GM19240 (cell line): ENCODE measurements at regions not wholly inside any gene's neighbourhood (a gene's known extent, or its start where the extent isn't known, plus 50 kb on each side); places are given as distances from the start of the nearest gene placed in this dataset.

Source experiments
- DNase-seq: peaks from one replicate; pipeline ENCODE4 v3.0.0; 2011; ENCODE audit warnings: low spot score; ENCODE audit not compliant: insufficient read length

- no peak for DNase-seq
Measured at GRCh38 chrX:150163956-150164726, 199.0 kb upstream of the MAMLD1 start.

DNA sequence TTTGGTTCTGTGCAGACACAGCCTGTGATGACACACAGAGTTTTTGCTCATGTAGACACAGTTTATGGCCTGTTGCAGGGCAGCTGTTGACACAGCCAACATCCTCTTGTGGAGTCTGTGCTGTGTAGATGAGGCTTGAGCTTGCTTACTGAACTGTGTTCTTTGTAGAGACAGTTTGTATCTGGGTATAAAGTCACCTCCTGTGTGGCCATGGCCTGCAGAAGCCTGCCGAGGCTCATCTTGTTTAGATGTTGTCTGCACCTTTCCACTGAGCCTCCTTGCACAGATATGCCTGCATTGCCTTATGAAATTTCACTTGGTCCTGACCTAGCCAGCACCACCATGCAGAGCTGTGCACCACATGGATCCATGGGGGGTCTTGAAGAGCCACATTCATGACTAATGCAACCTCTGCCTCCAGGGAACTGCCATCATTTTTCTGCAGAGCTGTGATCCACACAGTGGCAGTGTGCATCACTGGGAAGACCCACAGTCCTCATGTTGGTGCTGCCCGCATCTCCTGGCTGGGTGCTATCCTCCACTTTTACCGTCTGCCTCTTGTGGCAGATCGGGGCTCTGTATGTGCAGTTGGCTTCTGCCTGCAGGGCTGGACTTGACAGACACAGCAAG lies 198.0 kb upstream of the MAMLD1 start:
- no peak for DNase-seq

DNA sequence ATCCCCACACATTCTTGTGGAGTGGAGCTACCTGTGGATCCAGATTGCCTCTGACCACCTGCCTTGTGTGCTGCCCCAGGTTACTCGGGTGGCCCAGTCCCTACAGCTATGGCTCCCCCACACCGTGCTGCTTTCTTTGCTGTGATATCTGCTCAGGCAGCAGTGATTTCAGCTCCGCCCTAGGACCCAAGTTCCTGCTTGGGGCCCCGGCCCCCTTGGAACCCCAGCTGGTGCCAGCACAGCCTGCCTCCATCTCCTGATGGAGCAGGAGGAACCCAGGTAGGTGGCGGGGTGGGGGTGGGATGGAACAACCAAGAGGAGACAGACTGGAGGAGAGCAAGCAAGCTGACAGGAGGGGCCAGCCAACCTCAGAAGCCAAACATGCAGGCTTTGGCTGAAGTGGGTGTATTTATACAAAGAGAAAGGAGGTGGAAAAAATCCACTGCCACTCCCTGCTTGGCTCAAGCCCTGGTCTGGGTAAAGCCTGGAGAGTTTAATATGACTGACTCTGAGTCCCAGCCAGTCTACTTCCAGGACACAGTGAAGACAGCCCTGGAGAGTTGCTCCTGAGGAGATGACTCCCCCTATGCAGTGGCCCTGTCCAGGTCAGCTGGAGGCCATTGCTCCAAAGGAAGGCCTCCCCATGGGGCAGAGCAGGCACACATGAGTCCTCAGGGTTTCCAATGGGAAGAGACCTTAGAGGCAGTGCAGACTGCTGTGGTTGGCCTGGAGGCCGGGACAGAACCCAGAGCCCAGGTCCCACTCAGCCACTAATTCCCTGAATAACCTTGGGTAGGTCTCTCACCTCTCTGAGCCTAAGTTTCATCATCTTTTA lies 197.1 kb upstream of the MAMLD1 start:
- DNase-seq: no peak

DNA sequence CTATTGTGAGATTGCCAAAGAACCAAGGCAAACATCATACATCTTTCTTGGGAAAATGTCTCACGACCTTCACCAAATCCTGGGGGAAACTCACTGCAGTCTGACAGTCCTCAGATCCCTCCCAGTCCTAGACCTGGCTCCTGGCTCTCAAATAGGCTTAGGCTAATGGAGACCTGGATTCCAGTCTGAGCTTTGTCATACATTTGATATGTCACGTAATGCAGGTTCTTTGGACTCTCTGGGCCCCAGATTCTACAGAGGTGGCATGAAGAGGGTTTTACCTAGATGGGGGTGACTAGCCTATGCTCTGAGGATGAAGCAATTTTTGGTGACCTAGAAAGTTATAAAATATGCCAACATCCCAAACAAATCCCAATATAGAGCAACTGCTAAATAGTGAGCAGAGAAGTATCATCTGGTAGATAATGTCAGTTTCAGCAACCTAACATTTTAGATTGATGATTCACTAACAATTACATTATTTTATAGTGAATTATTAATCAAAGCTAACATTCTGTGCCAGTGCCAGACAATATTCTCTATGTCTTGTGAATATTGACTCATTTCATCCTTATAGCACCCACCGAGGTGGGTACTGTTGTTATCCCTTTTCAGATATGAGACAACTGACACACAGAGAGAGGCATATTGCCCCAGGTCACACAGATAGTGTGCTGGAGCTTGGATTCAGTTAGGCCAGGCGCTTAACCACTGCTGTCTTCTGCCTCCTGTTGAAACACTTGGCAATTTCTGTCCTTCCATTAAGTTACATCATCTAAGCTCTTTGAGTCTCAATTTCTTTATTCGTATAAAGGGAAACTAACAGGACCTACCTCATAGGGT lies 195.4 kb upstream of the MAMLD1 start:
- no peak for DNase-seq

GRCh38 chrX:150182161-150182560 lies 181.0 kb upstream of the MAMLD1 start:
- DNase-seq: no peak

GRCh38 chrX:150184491-150184890 lies 178.6 kb upstream of the MAMLD1 start:
- DNase-seq: no peak

GRCh38 chrX:150185766-150186165 lies 177.4 kb upstream of the MAMLD1 start:
- no peak for DNase-seq

GRCh38 chrX:150192816-150193215 lies 170.3 kb upstream of the MAMLD1 start:
- no peak for DNase-seq

- no peak for DNase-seq
Measured at GRCh38 chrX:150196285-150196684, 166.8 kb upstream of the MAMLD1 start.

GRCh38 chrX:150197388-150197787 lies 165.7 kb upstream of the MAMLD1 start:
- DNase-seq: no peak

DNA sequence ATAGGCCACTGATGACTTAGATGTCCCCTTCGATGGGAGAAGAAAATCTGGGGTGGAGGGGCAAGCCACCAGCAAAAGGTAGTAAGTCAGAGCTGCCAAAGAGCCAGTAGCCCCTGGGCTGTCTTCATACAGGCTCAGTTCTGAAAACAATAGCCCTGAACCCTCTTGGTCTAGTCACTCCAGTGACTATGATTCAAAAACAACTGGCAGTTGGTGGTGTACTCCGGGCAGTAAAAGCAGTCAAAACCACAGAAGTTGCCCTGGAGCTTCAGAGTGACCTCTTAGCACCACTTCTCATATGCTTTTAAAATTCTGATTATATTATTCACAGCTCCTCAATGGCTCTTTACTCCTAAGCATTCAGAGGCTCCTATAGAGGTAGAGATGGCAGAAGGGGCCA lies 164.3 kb upstream of the MAMLD1 start:
- DNase-seq: no peak

DNA sequence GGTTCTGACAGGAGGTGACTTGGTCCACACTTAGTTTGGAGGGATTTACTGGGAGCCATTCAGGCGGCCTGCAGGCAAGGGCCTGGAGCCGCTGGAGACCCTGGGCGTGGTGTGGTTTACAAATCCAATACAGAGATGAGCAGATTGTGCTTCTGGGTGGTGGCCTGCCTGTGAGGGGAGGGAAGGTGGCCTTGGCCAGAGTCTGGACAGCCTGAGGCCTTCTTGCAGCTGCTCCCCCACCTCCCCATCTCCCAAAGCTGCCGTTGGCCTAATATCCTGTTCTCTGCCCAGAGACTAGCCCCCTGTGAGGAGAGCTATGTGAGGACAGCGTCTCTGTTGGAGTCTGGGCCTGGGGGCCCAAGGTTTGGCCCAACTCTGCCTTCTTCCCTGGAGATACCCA lies 163.9 kb upstream of the MAMLD1 start:
- DNase-seq: no peak

DNA sequence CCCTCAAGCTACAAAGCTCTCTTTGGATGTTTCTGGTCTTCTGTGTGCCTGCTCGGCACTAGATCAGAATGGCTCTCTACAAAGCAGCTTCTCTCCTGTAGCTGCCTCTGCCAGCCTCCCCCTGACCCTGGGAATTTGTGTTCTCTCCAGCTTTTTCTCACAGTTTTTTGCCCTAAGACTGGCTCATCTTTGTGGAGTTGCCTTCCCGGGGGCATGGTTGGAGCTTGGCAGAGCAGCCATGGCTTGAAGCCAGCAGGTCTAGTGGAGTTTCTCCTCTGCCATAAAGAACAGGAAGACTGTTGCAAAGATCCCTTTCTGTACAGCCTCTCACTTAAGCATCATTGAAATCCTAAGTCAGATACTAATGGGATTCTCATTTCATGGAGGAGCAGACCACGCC lies 163.3 kb upstream of the MAMLD1 start:
- no peak for DNase-seq

- DNase-seq: no peak
Measured at GRCh38 chrX:150200361-150200760, 162.8 kb upstream of the MAMLD1 start.

DNA sequence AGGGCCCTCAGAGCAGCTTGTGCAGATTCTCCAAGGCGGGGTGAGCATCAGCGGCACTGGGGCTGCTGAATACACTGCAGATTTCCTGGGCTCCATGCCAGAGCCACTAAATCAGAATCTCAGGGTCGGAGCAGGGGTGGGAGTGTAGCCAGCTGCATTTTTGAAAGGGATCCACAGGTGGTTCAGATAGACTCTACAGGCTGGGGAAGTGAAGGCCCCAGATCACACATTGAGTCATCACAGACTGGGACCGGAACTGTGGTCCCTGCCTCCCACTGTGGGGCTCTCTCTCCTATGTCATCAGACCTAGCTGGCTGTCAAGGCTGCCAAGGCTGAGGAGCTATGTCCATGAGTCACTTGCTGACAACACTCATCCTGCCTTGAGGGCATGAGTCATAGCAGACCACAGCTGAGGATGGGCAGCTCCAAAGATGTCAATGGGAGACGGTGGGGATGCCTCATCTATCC lies 162.3 kb upstream of the MAMLD1 start:
- peak; percentile 16 for DNase-seq

DNA sequence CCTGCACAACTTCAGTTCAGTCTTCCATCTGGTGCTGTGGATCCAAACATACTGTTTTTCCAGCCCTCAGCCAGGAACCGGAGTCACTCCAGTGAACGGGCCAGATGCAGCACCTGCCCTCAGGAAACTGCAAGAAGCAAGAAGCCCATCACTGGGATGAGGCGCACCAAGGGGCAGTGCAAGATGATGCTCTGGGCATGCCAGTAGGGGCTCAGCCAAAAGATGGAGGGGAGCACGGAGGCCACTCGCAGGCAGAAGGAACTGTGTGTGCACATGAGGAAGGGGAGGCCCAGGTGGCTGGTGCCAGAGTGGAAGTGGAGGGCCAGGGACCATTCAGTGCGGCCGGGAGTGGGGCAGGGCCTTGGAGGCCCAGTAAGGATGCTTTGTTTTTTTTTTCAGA lies 161.7 kb upstream of the MAMLD1 start:
- DNase-seq: no peak

GRCh38 chrX:150201841-150202240 lies 161.3 kb upstream of the MAMLD1 start:
- no peak for DNase-seq

DNA sequence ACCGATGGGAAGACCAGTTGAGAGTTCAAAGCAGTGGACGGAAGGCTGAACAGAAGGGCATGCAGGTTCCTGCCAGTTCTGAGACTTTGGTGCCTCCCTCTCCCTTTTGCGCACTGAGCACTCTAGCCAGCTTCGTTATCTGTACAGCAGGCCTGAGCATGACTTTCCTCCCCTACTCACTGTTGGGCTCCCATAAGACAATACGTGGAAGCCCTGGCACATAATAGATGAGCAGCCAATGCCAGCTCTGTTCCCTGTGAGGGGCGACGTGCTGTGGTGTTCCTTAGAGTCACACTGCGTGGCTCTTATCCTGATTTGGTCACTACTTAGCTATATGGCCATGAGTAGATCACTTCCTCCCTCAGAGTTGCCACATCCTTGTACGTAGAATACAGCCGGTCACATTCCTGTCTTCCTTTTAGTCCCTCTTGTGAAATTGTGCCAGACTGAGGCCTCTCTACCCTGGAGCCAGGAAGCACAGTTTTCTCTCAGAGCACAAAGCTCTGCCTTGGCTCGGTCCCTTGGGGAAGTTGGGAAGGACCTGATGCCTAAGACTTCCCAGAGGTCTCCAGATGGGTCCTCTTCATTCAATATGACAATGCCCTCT lies 160.4 kb upstream of the MAMLD1 start:
- no peak for DNase-seq

- DNase-seq: no peak
Measured at GRCh38 chrX:150203248-150203645, 159.9 kb upstream of the MAMLD1 start.

DNA sequence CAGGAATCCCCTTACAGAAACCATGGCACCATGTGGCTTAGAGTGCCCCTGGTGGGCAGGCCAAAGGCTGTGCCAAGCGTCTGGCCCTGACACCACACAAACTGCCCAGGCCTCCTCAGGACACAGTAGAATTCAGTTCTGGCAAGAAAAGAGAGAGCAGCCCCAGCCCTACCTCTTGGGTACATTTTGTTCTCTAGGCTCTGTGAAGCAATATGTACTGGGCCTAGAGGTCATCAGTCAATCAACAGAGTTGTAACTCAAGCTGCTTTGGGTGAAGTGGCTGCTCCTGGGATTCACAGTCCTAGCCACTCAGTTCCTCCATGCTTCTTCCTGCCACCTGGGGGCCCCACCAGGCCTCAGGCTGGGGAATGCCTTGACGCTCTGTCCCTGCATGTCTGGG lies 158.1 kb upstream of the MAMLD1 start:
- DNase-seq: no peak

DNA sequence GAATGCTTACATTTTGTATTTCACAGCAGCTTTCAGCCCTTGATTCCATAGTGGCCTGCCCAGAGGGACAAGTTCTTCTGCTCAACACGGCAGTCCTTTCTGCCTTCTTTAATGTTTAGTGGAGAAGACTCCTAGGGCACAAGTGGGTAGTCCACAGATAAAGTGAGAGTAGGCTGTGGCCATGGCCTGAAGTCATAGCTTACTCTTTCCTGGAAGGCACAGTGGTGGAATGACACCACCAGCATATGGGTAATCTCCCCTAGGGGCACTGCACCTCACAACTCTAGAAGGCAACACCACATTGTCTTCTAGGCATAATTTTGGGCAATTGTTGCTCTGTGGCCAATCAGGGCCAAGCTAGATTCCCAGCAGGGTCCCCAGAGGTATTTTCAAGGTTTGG lies 155.4 kb upstream of the MAMLD1 start:
- no peak for DNase-seq
